ENCODE measurements at regions not wholly inside any gene's neighbourhood (a gene's known extent, or its start where the extent isn't known, plus 50 kb on each side); places are given as distances from the start of the nearest gene placed in this dataset.

GRCh38 chr5:100043475-100043874 is 491.7 kb upstream of the FAM174A start:
- TF ChIP-seq CTCF (IDR thresholded peaks at IDR 0.05) (no peak), EZH2 (IDR thresholded peaks at IDR 0.05; ENCODE audit: borderline replicate concordance, insufficient read depth, low read depth, low read length, poor library complexity, severe bottlenecking) (no peak)

Data from B cell (primary cell).